CD1c-positive myeloid dendritic cell (primary cell): ENCODE measurements at regions not wholly inside any gene's neighbourhood (a gene's known extent, or its start where the extent isn't known, plus 50 kb on each side); places are given as distances from the start of the nearest gene placed in this dataset.

ENCODE experiments used
- DNase-seq: peaks from one replicate; pipeline ENCODE4 v3.0.0-alpha.2; 2016; ENCODE audit errors: extremely low spot score

DNA sequence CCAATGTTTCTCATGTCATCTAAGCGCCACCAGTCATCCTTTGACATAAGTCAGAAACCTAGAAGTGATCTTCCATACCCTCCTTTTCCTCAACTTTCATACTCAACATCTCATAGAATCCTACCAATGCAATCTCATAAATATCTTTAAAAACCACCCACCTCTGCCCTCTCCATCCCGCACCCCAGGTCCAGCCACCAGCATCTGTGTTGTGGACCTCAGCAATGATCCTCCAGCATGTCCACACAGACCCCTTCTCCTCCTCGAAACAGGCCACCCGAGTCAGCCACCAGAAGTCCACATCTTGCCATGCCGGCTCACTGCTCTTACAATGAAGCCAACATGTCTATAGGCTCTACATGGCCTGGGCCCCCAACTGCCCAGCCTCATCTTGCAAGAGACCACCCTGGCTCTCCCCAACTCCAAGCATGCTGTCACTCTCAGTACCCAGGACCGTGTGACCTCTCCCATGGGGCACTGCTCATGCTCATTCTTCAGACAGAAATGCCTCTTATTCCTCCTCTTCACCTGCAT, 636.7 kb upstream of the ID2 start:
- no peak for DNase-seq

DNA sequence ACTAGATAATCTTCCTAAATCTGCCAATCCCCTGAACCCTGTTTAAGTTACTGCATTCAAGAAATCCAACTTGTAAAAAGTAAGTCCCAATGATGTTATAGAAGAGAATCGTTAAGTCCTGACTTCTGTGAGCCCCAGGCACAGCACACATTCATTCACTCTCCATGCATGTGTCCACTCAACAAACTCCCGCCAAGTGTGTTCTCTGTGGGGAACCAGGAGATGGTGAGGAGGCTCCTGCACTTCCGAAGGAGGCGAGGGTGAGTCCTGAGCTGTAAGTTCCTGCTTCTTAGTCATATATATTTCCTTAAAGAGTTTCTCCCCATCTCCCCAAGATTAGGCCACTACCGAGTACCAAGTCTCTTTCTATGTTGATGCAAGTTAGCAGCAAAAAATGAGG, 635.0 kb upstream of the ID2 start:
- DNase-seq = no peak

DNA sequence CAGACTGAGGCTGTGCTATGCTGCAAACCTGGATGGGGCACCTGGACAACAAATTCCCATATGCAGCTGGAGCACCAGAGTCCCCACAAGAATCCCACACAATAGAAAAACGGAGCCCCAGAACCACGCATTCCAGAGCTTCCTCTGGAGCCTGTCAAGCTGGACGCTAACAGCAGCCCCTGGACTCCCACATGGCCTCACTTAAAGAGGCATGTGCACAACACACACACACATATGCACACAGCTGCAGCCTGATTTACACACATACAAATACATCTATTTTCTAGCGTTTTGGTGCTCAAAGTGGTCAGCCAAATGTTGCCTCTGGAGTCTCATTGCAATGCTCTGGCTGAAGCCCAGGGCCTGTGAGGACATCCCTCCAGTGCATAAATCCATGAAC, 632.7 kb upstream of the ID2 start:
- DNase-seq = no peak

DNA sequence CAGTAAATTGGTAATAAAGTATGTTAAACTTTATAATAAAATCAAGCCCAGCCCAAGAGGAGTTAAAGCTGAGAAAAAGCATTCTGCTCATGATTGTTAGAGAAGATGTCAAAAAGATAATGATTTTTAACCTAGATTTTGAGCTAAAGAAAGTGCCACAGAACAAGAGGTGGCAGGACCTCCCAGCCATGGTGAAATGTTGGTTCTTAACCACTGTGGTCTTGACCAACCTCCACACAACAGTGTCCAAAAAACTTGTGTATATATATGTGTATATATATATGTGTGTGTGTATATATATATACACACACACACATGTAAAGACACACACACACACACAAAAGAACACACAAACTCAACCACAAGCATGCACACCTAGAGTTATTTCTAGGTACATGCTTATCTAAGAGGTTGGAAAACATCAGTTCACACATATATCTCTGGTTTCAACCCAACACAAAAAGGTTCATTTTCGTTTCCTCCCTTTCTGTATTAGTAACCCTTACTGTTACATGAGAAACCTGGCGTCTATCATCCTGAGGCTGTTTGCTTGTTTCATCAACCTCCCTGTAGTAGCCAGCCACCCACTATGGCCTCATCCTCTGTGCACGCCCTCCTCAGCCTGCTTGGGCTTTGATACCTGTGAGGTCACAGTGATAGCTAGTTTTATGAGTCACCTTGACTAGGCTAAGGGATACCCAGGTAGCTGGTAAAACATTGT, 631.8 kb upstream of the ID2 start:
- DNase-seq = no peak

DNA sequence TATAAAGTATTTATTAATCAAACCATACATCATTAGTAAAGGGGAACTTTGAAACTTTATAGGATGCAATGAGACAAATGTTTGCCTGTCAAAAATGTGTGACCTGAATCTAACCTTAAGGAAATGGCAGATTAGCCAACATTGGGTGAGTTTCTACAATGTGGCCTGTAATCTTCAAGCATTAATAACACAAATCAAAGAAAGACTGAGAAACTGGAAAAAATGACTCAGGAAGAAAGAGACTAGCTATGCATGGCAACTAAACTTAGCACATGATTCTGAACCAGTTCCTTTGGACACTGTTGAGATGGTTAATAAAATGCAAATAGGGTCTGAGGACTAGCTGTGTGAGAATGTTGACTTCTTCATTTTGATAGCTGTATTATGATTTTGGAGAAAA, 628.6 kb upstream of the ID2 start:
- no peak for DNase-seq

DNA sequence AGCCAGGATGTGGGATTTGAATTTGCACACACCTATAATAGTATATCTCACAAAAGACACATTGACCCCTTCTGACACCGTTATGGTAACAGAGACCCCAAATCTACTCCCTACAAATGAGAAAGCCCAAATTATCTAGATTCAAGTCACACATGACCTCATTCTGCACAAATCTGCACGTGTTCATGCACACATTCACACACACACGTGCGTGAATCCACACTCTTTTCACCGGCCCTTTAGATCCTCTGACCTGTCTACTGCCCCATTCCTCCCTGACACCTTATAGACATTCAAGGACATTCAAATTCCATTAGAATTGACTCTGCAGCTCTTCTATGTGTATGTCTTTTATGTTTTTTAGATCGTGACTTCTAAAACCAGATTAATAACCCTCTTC, 627.8 kb upstream of the ID2 start:
- no peak for DNase-seq

DNA sequence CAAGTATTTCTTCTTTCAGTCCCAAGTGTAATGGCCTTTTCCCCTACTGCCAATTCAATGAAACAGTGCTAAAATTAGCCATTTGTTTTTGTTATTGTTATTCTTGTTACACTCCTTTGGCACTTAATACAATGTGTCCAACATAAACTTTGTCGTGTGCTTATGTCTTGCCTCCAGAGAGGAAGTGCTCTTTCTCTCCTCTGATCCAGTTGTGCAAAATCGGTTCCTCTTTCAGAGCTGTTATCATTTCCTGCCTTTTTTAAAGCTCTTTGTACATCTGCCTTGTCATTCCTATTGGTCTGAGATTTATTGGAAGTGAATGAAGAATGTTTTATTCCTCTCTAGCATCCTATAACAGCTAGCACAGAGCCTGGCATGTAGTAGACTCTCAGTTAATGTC, 623.2 kb upstream of the ID2 start:
- DNase-seq = peak; percentile 77

DNA sequence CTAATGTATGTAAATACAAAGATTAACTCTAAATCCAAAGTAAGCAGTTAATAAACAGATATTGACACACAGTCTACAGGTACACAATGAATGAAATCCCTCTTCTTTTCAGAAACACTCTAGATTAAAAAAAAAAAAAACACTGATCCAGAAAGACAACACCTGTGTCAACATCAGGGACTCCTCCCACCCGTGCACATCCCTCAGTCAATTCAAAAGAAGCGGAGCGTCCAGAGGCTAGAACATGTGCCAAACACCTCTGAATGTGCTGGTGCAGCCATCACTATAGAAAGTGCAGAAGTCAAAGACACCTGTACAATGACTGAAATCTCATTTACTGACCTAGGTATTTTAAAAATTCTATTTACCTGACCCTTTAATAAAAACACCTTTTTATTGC, 622.6 kb upstream of the ID2 start:
- no peak for DNase-seq

DNA sequence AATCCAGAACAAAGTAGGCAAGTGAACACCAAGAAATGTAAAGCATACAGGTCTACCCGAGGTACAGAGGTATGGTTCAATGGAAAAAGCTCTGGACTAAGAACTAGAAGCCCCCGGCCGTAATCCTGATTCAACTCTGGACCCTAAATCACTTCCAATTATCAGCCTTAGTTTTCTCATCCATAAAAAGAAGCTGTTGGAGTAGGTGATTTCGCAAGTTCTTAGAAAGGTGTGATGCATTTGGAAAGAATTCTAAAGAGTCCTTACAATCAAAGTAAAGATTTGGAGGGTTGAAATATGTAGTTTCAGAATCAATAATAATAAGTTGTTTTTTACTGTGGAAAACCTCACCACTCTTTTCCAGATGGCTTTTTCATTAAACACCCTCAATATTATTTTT, 622.1 kb upstream of the ID2 start:
- DNase-seq = no peak

DNA sequence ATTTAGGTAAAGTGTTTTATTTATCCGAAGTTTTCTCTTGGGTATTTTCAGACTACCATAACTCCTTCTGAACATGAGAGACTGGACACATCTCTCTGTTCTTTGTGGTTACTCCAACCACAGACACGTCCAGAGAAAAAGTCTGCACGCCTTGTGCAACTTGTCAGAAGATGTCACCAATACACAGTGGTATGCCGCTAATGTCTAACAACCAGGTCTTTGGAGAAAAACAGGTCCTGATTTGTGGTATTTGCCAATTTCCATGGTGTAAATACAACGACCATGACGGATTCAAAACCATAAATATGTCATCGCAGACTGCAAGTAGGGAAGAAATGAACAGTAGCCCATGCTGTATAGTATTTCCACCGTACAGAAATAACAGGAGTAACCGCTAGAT, 620.6 kb upstream of the ID2 start:
- DNase-seq = no peak

DNA sequence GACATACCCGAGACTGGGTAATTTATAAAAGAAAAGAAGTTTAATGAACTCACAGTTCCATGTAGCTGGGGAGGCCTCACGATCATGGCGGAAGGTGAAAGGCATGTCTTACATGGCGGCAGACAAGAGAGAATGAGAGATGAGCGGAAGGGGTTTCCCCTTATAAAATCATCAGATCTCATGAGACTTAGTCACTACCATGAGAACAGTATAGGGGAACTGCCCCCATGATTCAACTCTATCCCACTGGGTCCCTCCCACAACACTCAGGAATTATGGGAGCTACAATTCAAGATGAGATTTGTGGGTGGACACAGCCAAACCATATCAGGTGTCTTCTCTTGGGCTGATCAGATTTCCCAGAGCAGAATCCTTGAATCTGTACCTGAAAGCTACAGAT, 617.3 kb upstream of the ID2 start:
- no peak for DNase-seq

DNA sequence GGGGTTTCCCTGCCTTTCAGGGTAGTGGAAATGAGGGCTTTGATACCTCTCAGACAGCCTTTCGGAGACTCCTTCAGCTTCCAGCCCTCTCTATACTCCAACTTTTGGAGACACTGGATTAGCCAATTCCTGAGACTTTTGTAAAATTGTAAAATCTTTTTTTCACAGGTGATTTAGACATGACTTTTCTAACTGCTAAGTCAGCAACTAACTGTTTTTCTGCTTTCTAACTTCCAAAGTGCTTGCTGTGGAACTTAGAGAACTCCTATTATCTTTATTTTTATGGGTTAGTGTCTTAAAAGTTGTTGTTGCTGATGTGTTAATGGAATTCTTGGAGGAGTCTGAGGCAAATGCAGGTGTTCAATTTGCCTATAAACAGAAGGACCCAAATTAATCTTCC, 616.7 kb upstream of the ID2 start:
- no peak for DNase-seq

DNA sequence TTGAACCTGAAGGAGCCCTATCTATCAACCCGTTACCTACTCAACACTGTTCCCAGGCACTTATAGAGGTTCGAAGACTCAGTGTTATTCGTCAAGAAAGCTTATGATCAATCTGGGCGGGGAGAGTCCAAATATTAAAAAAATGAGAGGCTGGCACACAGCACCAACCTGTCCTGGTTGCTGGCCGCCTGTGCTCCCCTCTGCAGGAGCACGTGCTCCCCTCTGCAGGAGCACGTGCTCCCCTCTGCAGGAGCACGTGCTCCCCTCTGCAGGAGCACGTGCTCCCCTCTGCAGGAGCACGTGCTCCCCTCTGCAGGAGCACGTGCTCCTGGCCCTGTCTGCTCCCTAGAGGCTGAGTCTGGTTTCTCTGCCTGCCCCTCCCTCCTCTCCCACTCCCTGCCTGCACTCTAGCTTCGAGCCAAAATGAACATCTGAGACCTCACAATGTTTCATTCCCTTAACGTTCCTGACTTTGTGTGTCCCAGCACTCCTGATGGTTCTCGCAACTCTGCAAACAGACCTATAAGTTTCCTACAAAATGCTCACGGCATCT, 614.0 kb upstream of the ID2 start:
- DNase-seq = no peak

DNA sequence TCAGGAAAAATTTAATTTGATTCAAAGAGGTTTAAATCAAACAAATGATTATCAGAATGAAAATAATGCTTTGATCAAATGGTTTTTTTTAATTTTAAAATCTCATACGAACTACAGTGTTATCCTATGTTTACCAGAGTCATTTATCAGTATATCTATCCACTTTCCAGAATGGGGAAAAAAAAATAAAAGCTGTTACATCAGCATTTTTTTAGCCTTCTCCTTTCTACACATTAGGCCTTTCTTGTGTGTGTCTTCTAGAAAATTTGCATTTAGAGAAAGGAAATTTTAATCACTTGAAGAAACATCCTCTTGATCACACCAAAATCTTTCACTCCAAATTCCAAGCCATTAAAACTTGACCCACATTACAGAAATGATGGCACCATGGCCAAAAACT, 608.9 kb upstream of the ID2 start:
- DNase-seq = no peak

DNA sequence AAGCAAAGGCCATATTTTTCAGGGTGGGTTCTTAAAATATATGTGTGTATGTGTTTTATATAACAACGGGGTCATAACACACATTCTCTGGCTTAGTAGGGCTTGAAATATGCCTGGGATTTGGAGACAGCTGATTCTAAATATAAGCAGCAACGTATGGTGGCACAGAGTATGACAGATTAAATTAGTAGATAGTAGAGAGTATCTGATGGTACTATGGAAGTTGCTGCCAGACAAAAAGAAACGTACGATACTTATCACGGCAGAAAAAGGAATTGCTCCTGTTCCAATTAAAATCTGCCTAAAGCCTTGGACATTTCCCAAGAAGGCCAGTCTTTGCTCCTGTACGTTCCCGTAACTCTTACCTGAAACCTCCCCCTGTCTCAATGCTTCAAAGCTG, 607.9 kb upstream of the ID2 start:
- DNase-seq = no peak

DNA sequence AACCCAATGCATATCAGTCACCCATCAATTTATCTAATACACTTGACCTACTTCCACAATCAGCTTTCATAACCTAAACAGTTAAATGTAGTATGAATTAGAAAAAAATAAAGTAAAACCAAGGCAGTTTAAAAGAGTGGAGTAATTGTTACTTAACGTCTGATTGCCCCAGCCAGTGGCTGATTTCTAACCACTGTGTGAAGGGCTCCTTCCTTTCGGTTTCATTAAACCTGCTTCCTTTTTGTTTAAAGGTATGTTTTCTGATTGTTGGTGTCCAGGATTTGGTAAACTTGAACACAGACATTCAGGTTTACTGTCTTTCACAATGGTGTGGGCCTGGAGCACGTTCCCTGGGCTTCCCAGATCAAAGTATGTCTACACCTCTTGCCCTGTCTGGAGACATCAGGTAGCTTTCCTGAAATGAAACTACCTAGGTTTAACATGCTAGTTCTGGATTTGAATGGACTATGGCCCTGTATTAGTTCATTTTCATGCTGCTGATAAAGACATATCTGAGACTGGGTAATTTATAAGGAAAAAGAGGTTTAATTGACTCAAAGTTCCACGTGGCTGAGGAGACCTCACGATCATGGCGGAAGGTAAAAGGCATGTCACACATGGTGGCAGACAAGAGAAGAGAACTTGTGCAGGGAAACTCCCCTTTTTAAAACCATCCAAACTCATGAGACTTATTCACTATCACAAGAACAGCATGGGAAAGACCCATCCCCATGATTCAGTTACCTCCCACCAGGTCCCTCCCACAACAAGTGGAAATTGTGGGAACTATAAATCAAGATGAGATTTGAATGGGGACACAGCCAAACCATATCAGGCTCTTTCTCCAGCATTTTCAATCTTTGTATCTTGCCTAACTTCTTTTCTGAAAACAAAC, 605.2 kb upstream of the ID2 start:
- DNase-seq = peak; percentile 6

DNA sequence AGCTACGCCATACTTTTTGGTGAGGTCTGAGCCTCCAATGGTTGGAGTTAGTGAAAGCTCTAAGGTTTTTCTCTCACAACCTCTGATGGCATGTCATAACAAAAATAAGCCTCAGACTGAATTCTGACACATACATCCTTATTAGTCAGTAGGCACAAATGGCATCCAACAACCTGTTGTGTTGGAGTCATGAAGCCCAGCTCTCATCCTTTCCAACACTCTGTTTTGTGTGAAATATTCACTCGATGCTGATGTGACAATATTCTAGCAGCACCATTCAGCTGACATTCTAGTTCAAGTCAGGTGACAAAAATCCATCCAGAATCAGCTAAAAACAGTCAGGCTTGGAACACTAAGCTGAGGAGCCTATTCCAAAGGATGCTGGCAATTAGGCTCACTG, 603.2 kb upstream of the ID2 start:
- no peak for DNase-seq

DNA sequence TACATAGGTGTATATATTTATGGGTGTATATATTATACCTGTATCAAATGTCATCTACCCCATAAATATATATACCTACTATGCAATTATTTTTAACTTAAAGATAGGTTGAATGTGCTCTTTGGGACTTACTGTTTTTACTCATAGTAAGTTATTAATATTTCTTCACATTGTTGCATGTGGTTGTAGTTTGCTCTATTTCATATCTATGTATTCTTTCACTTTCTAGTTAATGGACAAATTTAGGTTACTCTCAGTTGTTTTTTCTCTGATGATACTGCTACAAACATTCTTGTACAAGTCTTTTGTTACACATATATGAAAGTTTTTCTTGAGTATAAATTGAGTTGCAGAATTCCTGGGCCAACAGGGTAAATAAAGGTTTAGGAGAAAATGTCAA, 601.8 kb upstream of the ID2 start:
- DNase-seq = no peak

DNA sequence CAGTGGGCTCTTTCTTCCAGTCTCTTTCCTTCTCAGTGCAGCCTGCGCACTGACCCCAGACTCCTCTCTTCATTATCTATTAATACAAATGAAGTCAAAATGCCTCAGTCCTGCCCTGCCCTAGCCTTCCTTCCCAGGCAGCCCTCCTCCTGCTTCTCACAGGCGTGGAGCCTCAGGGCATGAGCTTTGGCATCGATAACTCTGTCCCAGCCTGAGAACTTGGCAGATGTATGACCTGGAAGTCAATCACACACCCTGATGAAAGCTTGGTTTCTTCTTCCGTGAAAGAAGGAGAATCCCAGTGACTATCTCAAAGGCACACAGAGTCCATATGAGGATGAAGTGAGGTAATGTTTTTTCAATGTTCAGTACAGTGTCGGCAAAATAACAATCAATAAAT, 600.7 kb upstream of the ID2 start:
- DNase-seq = no peak

DNA sequence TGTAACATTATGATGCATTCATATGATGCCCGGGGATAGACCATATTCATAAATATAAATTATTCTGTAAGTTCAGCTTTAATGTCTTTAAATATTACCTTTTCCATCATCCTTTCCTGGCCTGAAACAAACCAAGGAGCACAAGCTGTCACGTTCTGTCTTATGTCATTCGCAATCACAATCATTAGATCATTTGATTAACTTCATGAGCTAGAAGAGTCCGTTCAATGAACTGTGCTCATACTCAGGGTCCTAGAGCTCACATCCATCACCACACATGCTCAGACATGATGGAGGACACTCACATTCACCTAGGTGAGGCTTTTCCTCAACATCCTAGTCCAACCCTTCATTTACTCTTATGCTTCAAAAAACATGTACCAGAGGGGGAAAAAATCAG, 599.0 kb upstream of the ID2 start:
- DNase-seq = no peak

DNA sequence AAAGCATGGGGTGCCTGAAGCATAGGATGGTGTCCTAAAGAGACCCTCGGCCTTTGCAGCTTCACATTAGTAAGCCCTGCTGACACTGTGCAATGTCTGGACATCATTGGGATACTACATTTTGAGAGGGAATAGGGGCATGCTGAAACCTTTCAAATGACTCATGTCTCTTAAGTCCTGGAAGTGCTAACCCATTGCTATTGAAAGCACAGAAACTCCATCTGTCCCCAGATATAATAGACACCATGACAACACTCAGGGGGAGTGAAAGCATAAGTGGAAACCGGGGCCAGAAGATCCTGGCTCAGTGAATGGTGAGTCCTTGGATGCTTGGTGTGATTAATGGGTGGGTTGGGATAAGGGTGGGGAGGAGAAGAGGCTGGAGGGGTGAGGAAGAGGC, 595.5 kb upstream of the ID2 start:
- DNase-seq = no peak

DNA sequence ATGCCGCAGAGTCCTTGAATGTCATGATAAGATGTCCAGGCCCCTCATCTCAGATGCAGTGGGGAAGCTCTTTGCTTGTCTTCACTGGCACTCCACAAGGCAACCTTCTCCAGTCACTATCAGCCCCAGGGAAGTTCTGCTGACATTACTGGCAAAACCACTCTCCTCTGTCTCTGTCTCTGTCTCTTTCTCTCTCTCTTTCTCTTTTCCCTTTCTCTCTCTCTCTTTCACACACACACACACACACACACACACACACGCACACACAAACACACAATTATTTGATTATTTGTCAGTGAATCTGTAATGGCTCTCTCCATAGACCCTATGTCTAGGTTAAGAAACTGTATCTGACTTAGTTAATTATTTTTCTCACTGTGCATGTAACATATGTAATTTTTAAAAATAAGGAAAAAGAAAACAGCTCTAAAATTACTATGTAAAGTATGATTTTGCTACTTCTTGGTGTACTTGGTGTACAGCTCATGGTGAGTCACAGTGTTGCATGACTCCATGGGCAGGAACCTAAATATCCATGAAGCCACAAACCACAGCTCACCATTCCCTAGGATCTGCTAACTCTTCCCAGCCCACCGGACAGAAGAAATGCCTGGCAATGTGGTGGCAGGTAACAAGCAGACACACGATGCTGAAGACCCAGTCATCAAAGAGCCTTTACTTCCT, 594.9 kb upstream of the ID2 start:
- DNase-seq = peak; percentile 4
